Tibial nerve (tissue), 4 donors: ENCODE measurements at regions not wholly inside any gene's neighbourhood (a gene's known extent, or its start where the extent isn't known, plus 50 kb on each side); places are given as distances from the start of the nearest gene placed in this dataset.

Experiments used
- DNase-seq, 2 donors: peaks; one replicate each; pipeline ENCODE4 v3.0.0-alpha.2; 2019; ENCODE audit warnings: low spot score in 2 of 2
- H3K27ac ChIP-seq, 4 donors: fragments of 200-600 bp; sonication (generic) in 3 of 4; one replicate each; pipeline ENCODE4 v1.5.1; 2017 to 2019; ENCODE audit warnings: mild to moderate bottlenecking in 1 of 4
- H3K27me3 ChIP-seq, 2 donors: fragments of 200-600 bp; sonication (generic) in 1 of 2; one replicate each; pipeline versions ENCODE4 v1.5.1 to v1.6.0; 2017 to 2019
- H3K36me3 ChIP-seq, 3 donors: fragments of 200-600 bp; sonication (generic); one replicate each; pipeline ENCODE4 v1.5.1; 2018 to 2019
- H3K4me1 ChIP-seq, 4 donors: fragments of 200-600 bp; sonication (generic) in 3 of 4; one replicate each; pipeline ENCODE4 v1.5.1; 2017 to 2019
- H3K4me3 ChIP-seq, 4 donors: fragments of 200-600 bp; sonication (generic) in 3 of 4; one replicate each; pipeline ENCODE4 v1.5.1; 2017 to 2019; ENCODE audit warnings: mild to moderate bottlenecking in 1 of 4, moderate library complexity in 1 of 4
- H3K9me3 ChIP-seq, 4 donors: fragments of 200-600 bp; sonication (generic) in 3 of 4; one replicate each; pipeline ENCODE4 v1.5.1; 2017 to 2019
- EP300 ChIP-seq, 2 donors: sonication (generic); formaldehyde crosslinking; IDR thresholded peaks; one replicate each; pipeline ENCODE4 v1.6.1; 2017; ENCODE audit warnings: antibody characterized with exemption in 2 of 2, mild to moderate bottlenecking in 1 of 2
- POLR2A ChIP-seq, 2 donors: fragments of 450-650 bp; IDR thresholded peaks; one replicate each; pipeline ENCODE4 v1.6.1; 2017; ENCODE audit warnings: antibody characterized with exemption in 2 of 2, mild to moderate bottlenecking in 2 of 2, moderate library complexity in 2 of 2
- whole genome bisulfite sequencing, 2 donors: methylation state at CpG; one replicate each; pipeline ENCODE4 v1.1.5; 2018; 5-methylcytosine and 5-hydroxymethylcytosine counted together
- TF ChIP-seq, protein P1 (sequence below), 5 experiments: fragments of 200-600 bp in 3 of 5; fragments of 450-650 bp in 2 of 5; sonication (generic) in 3 of 5; IDR thresholded peaks; one replicate each; pipeline ENCODE4 v1.5.1; 2016 to 2019; ENCODE audit warnings: antibody characterized with exemption in 5 of 5, mild to moderate bottlenecking in 3 of 5, moderate library complexity in 2 of 5

DNA sequence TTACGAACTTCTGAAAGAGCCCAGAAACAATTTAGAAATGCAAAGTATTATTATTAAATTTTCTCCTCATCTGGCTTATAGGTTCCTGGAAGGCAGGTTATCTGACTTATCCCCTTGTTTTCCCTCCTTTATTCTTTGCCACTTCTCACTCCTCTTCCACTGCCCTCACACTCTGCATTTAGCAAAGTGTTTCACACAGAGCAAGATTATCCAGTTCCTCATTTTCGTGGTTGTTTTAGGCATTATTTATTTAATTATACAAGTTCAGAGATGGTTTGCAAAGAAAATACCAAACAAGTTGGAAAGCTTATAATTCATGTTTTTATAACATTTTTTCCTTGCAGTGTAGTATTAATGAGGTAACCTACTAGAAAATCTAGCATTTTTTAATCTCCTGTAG, 544.9 kb downstream of the NSUN3 start:
- Histone ChIP-seq H3K4me3 (no peak overlapping the region), H3K36me3 (no peaks in the 10 kb centered on the region), H3K9me3 (no peaks in the 10 kb centered on the region), H3K4me1 (peaks cover 0 to 5% (median 0%) of the 10 kb centered on the region in 4 donors), H3K27ac (no peak overlapping the region), H3K27me3 (no peaks in the 10 kb centered on the region)
- 83 to 86% methylated on average over 2 of the region's 2 CpGs for WGBS, 2 donors
- TF ChIP-seq POLR2A (IDR thresholded peaks at IDR 0.05) (no peak), EP300 (IDR thresholded peaks at IDR 0.05) (no peak)
- TF ChIP-seq, protein P1, sequence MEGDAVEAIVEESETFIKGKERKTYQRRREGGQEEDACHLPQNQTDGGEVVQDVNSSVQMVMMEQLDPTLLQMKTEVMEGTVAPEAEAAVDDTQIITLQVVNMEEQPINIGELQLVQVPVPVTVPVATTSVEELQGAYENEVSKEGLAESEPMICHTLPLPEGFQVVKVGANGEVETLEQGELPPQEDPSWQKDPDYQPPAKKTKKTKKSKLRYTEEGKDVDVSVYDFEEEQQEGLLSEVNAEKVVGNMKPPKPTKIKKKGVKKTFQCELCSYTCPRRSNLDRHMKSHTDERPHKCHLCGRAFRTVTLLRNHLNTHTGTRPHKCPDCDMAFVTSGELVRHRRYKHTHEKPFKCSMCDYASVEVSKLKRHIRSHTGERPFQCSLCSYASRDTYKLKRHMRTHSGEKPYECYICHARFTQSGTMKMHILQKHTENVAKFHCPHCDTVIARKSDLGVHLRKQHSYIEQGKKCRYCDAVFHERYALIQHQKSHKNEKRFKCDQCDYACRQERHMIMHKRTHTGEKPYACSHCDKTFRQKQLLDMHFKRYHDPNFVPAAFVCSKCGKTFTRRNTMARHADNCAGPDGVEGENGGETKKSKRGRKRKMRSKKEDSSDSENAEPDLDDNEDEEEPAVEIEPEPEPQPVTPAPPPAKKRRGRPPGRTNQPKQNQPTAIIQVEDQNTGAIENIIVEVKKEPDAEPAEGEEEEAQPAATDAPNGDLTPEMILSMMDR (IDR thresholded peaks at IDR 0.05): no peak
- no peak for DNase-seq

GRCh38 chr3:94609908-94610307, 547.0 kb downstream of the NSUN3 start:
- no peak for DNase-seq
- H3K4me1 ChIP-seq: peaks cover 0 to 5% (median 0%) of the 10 kb centered on the region in 4 donors
- H3K27ac ChIP-seq: no peak overlapping the region
- H3K36me3 ChIP-seq: no peaks in the 10 kb centered on the region
- TF ChIP-seq POLR2A (IDR thresholded peaks at IDR 0.05): no peak
- TF ChIP-seq, protein P1 (IDR thresholded peaks at IDR 0.05): no peak
- TF ChIP-seq EP300 (IDR thresholded peaks at IDR 0.05): no peak
- no peaks in the 10 kb centered on the region for H3K9me3 ChIP-seq
- WGBS, 2 donors: 89 to 90% methylated on average over 3 of the region's 3 CpGs
- H3K4me3 ChIP-seq: no peak overlapping the region
- H3K27me3 ChIP-seq: no peaks in the 10 kb centered on the region

- no peak for DNase-seq
- Histone ChIP-seq H3K36me3 (no peaks in the 10 kb centered on the region), H3K4me3 (no peak overlapping the region), H3K4me1 (peaks cover 0 to 5% (median 0%) of the 10 kb centered on the region in 4 donors), H3K9me3 (no peaks in the 10 kb centered on the region), H3K27me3 (no peaks in the 10 kb centered on the region), H3K27ac (no peak overlapping the region)
- TF ChIP-seq POLR2A (IDR thresholded peaks at IDR 0.05) (no peak), EP300 (IDR thresholded peaks at IDR 0.05) (no peak)
- TF ChIP-seq, protein P1 (IDR thresholded peaks at IDR 0.05): no peak
- 69 to 73% methylated on average over 5 of the region's 5 CpGs for WGBS, 2 donors
Measured at GRCh38 chr3:94611596-94611995, 548.7 kb downstream of the NSUN3 start.

- 34 to 37% methylated on average over 1 of the region's 1 CpG for WGBS, 2 donors
- DNase-seq: no peak
- TF ChIP-seq POLR2A (IDR thresholded peaks at IDR 0.05): no peak
- TF ChIP-seq, protein P1 (IDR thresholded peaks at IDR 0.05): no peak
- Histone ChIP-seq H3K9me3 (no peaks in the 10 kb centered on the region), H3K36me3 (no peaks in the 10 kb centered on the region), H3K4me1 (peaks cover 0 to 5% (median 0%) of the 10 kb centered on the region in 4 donors), H3K27ac (no peak overlapping the region), H3K27me3 (no peaks in the 10 kb centered on the region), H3K4me3 (no peak overlapping the region)
Measured at GRCh38 chr3:94612631-94613030, 549.8 kb downstream of the NSUN3 start.

GRCh38 chr3:94614192-94614591, 551.3 kb downstream of the NSUN3 start:
- Histone ChIP-seq H3K36me3 (no peaks in the 10 kb centered on the region), H3K4me3 (no peak overlapping the region), H3K9me3 (no peaks in the 10 kb centered on the region), H3K27me3 (no peaks in the 10 kb centered on the region), H3K27ac (no peak overlapping the region), H3K4me1 (peaks cover 0 to 5% (median 0%) of the 10 kb centered on the region in 4 donors)
- DNase-seq: no peak
- no peak for TF ChIP-seq EP300 (IDR thresholded peaks at IDR 0.05)
- TF ChIP-seq POLR2A (IDR thresholded peaks at IDR 0.05): no peak
- TF ChIP-seq, protein P1 (IDR thresholded peaks at IDR 0.05): no peak
- 79 to 86% methylated on average over 4 of the region's 4 CpGs for WGBS, 2 donors
